Subcutaneous abdominal adipose tissue (tissue), 5 donors: ENCODE measurements at regions not wholly inside any gene's neighbourhood (a gene's known extent, or its start where the extent isn't known, plus 50 kb on each side); places are given as distances from the start of the nearest gene placed in this dataset.
"Not testable (repeated sequence)": the region's sequence is repeated elsewhere in the genome, so short reads cannot be mapped to it uniquely, and the experiment has no call there.

Source experiments
- H3K27ac ChIP-seq: one replicate; pipeline ENCODE4 v1.7.0; 2013; ENCODE audit warnings: low read depth, mild to moderate bottlenecking, inconsistent platforms, low read length, moderate library complexity
- H3K27me3 ChIP-seq, 5 donors: one replicate each; pipeline ENCODE4 v1.7.0; 2013; ENCODE audit warnings: low read length in 5 of 5, inconsistent platforms in 1 of 5; ENCODE audit not compliant: control insufficient read depth in 5 of 5, insufficient read depth in 4 of 5
- H3K36me3 ChIP-seq, 5 donors: one replicate each; pipeline ENCODE4 v1.7.0; 2013; ENCODE audit warnings: low read length in 5 of 5; ENCODE audit not compliant: control insufficient read depth in 5 of 5, insufficient read depth in 5 of 5
- H3K4me1 ChIP-seq, 5 donors: one replicate each; pipeline ENCODE4 v1.7.0; 2013; ENCODE audit warnings: low read length in 5 of 5, mild to moderate bottlenecking in 3 of 5, moderate library complexity in 1 of 5; ENCODE audit not compliant: control insufficient read depth in 5 of 5, insufficient read depth in 5 of 5
- H3K4me3 ChIP-seq, 5 donors: one replicate each; pipeline ENCODE4 v1.7.0; 2013; ENCODE audit warnings: low read length in 5 of 5, low read depth in 1 of 5
- H3K9ac ChIP-seq, 5 donors: one replicate each; pipeline ENCODE4 v1.7.0; 2013; ENCODE audit warnings: low read length in 5 of 5, mild to moderate bottlenecking in 4 of 5, moderate library complexity in 3 of 5
- H3K9me3 ChIP-seq, 5 donors: one replicate each; pipeline ENCODE4 v1.7.0; 2013; ENCODE audit warnings: low read length in 5 of 5; ENCODE audit not compliant: control insufficient read depth in 5 of 5
- donor health status: healthy.
- donor health status: healthy.
- donor health status: healthy.
- donor health status: healthy.
- donor health status: healthy.

DNA sequence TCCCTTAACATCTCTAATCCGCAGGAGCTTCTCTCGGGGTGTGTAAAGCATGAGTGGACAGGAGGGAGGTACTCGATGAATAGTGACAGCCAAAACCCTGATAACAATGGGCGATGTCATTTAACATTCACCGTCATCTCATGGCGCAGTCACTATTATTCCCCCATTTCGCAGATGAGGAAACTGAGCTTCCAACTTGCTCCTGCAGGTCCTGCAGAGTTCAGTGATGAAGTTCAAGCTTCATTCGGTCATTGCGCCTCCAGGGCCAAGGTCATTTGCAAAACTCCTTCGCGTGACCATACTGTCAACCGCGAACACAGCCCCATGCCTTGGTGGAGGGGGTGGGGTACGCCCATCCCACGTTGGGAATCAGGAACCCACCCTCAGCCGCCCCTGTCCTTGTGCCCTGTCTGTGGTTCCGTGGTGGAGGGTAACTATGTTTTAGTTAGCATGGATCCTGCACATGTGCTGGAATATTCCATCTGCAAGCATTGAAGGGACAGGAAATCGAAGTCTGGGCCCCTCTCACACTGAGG, 215.5 kb downstream of the TFCP2L1 start:
- Histone ChIP-seq H3K4me1 (peaks cover 0 to 2% (median 0%) of the 10 kb centered on the region in 5 donors), H3K27me3 (peaks cover 0 to 39% (median 22%) of the 10 kb centered on the region in 5 donors), H3K4me3 (no peak overlapping the region)

DNA sequence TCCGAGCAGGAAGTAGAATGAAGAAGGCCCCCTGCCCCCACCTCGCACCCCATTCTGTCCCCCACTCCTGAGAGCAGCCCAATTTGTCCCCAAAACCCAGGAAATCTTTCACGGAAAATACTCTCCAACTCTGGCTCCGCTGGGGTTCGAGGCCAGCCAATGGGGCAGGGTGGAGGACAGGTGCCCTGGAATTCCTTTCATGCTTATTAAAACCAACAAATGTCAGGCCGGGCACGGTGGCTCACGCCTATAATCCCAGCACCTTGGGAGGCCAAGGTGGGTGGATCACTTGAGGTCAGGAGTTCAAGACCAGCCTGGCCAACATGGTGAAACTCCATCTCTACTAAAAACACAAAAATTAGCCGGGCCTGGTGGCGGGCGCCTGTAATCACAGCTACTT, 214.9 kb downstream of the TFCP2L1 start:
- not testable (repeated sequence) for H3K4me3 ChIP-seq, H3K4me1 ChIP-seq, H3K36me3 ChIP-seq, H3K27ac ChIP-seq, H3K9me3 ChIP-seq, H3K9ac ChIP-seq
- peaks cover 0 to 39% (median 24%) of the 10 kb centered on the region in 5 donors for H3K27me3 ChIP-seq

More for the DNA sequence above, 215.5 kb downstream of the TFCP2L1 start:
- Histone ChIP-seq H3K9ac (no peak overlapping the region), H3K36me3 (no peaks in the 10 kb centered on the region), H3K27ac (no peak overlapping the region), H3K9me3 (no peaks in the 10 kb centered on the region)

DNA sequence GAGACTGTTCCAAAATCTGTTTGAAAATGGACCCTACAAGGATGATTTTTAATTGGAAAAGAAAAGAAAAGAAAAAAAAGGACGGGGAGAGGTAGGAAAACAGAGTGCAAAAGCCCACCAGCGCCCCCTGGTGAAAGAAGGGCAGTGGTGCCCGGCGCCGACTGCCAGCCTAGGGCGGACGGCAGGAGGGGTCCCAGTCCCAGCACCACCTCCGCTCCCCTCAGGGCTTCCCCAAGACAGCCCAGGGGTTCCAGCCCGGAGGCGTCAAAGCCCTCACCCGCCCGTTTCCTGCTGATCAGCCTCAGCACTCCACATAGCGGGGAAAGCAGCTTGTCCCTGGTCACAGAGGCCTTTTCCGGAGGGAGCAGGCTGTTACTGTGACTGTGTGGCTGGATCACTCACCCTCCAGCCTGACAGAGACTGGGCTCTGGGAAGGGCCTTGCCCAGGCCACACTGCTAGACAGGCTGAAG, 213.9 kb downstream of the TFCP2L1 start:
- H3K36me3 ChIP-seq = no peaks in the 10 kb centered on the region
- H3K27me3 ChIP-seq = peaks cover 2 to 41% (median 24%) of the 10 kb centered on the region in 5 donors
- H3K27ac ChIP-seq = no peak overlapping the region
- H3K9ac ChIP-seq = no peak overlapping the region
- H3K4me1 ChIP-seq = peaks cover 0 to 10% (median 0%) of the 10 kb centered on the region in 5 donors
- no peak overlapping the region for H3K4me3 ChIP-seq
- no peaks in the 10 kb centered on the region for H3K9me3 ChIP-seq

DNA sequence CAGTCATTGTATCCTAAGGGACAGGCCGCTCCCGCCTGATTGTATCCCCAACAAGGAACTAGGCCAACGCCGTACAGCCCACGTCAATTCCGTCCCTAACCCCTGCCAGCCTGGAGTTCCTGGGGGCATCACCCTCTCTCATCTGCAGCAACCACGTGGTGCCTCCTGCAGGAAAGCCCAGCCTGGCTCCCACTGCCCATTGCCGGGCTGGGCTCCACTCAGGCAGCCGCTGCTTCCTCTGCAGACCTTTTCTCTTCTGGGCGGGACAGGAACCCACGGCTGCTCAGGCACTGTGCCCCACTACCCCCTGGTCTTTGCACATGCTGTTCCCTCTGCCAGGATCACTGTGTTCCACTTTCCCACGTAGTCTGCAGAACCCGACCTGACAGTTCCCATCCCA, 212.2 kb downstream of the TFCP2L1 start:
- Histone ChIP-seq H3K36me3 (no peaks in the 10 kb centered on the region), H3K4me1 (peaks cover 0 to 10% (median 0%) of the 10 kb centered on the region in 5 donors), H3K4me3 (no peak overlapping the region), H3K9ac (no peak overlapping the region), H3K27me3 (peaks cover 7 to 48% (median 30%) of the 10 kb centered on the region in 5 donors), H3K27ac (no peak overlapping the region), H3K9me3 (no peaks in the 10 kb centered on the region)

DNA sequence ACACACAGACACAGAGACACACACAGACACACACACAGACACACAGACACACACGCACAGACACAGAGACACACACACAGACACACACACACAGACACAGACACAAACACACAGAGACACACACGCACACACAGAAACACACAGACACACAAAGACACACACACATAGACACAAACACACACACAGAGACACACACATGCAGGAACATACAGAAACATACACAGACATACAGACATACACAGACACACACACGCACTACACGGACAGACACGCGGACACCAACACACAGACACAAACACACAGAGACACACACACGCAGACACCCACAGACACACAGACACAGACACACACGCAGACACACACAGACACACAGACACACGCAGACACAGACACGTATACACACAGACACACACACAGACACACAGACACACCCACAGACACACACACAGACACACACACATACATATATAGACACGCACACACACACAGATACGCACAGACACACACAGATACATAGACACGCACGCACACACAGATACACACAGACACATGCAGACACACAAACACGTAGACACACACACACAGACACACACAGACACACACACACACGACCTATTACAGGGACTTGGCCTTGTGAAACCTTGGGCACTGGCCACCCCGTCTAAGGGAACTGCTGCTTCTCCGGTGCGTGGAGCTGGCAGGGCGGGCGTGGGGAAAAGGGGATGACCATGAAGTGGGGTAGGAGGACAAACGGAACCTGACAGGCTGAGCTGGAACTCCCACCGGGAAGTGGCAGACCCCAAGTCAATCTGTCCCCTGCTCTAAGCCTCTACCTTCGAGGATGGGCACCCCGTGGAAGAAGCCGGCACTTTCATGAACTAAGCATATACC, 211.4 kb downstream of the TFCP2L1 start:
- no peaks in the 10 kb centered on the region for H3K9me3 ChIP-seq
- no peak overlapping the region for H3K9ac ChIP-seq
- peaks cover 7 to 48% (median 30%) of the 10 kb centered on the region in 5 donors for H3K27me3 ChIP-seq
- H3K27ac ChIP-seq = no peak overlapping the region
- H3K36me3 ChIP-seq = no peaks in the 10 kb centered on the region
- H3K4me1 ChIP-seq = peaks cover 0 to 10% (median 0%) of the 10 kb centered on the region in 5 donors
- H3K4me3 ChIP-seq = no peak overlapping the region

DNA sequence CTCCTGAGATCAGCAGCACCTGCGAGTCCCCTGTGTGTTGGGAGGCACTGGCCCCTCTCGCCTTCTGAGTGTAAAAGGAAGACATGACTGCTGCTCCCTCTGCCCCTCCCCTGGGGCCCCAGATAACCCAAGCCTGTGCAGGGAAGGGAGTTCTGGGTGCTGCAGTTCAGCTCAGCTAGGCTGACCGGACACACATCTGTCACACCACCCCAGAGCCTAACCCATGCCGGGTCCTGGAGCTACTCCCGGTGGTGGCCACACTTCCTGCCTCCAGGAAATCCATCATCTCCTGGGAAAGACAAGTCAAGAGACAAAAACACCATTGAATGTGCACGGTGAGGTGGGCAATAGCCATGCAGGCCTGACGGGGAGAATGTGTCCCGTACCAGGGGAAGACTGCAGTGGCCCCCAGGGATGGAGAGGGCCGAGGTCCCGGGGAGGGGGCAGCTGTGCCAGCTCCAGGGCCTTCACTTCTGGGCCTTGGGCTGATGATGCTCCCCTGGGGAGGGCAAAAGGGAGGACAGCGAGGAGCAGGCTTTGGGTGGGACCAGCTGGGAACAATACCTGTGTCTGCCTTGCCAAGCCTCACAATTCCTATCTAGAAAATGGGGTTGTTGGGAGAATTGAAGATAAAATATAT, 210.6 kb downstream of the TFCP2L1 start:
- Histone ChIP-seq H3K27ac (no peak overlapping the region), H3K4me1 (peaks cover 0 to 10% (median 0%) of the 10 kb centered on the region in 5 donors), H3K36me3 (no peaks in the 10 kb centered on the region), H3K9me3 (no peaks in the 10 kb centered on the region), H3K27me3 (peaks cover 7 to 48% (median 32%) of the 10 kb centered on the region in 5 donors), H3K4me3 (no peak overlapping the region), H3K9ac (no peak overlapping the region)

DNA sequence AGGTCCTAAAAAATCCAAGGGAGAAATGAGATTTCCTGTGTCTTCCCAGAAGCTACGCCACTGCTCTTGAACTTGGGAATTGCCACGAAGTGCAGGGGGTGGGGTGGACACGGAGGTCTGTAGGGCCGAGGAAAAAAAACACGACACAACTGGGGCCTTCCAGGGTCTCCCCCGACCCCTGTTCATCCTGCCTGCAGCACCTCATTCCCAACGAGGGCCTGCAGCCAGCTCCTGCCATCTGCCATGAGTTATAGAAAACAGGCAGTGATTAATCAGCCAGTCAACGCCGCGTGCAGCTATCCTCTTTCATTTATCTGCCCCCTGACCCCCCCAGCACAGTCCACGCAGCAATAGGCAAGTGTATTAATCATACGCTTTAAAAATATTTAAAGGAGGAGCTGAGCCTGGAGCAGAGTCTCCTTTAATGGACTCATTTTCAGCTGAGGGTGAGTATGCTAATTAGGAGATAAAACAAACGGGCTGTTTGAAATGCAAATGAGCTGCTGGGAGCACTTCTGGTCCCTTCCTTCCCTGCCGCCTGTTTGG, 209.9 kb downstream of the TFCP2L1 start:
- Histone ChIP-seq H3K27ac (no peak overlapping the region), H3K4me1 (peaks cover 0 to 10% (median 0%) of the 10 kb centered on the region in 5 donors), H3K9ac (no peak overlapping the region), H3K4me3 (no peak overlapping the region), H3K36me3 (no peaks in the 10 kb centered on the region), H3K9me3 (no peaks in the 10 kb centered on the region), H3K27me3 (peaks cover 7 to 48% (median 33%) of the 10 kb centered on the region in 5 donors)

DNA sequence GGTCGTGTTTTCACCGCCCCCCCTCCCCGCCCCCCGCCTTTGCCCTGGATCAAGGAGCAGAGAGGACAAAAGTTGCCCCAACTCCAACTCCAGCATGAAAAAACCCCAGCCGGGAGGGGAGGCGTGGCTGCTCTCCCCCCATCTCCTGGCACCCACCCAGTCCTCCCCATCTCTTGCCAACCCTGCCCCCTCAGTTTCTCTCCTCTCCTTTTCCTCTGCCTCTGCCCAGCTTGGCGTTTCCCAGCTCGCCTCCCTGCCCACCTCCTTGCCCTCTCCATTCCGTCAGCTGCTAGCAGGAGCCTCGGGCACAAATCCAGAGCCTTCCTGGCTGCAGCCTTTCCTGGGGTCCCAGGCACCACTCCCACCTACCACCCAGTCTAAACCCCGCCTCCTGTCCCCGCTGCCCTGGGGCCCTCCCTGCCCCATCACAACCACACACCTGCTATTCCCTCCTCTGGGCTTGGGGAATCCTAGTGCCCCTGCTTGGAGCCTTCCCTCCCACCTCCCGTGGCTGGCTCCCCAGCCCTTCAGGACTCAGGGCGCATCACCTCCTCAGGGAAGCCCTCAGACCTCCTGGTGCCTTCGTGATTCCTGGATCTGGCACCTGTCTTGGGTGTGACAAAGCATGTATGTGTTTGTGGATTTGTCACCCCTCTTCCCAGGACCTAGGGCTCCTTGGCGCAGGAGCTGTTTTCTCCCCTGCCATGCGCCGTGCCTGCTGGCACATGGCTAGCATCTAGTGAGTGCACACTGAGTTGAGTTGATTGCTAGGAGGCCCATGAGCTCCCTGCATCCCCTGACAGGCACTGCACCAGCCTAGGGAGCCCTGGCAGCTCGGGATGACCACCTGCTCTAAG, 209.1 kb downstream of the TFCP2L1 start:
- H3K27ac ChIP-seq = no peak overlapping the region
- no peak overlapping the region for H3K4me3 ChIP-seq
- no peaks in the 10 kb centered on the region for H3K9me3 ChIP-seq
- no peaks in the 10 kb centered on the region for H3K36me3 ChIP-seq
- no peak overlapping the region for H3K9ac ChIP-seq
- peaks cover 0 to 10% (median 0%) of the 10 kb centered on the region in 5 donors for H3K4me1 ChIP-seq
- peaks cover 7 to 52% (median 33%) of the 10 kb centered on the region in 5 donors for H3K27me3 ChIP-seq

DNA sequence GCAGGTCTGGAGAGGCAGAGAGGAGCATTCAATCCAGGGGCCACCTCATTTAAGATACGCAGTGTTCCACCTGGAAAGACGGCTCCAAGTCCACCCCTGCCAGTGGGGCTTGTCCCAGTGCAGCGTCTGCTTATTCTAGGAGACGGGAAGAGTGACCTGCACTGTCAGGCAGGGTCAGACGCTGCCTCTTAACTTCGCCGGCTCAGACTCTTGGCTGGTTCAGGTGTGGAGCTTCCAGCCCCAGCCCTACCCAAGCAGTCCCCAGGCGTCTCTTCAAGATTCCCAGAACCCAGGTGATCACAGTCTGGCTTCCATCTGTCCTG, 208.5 kb downstream of the TFCP2L1 start:
- Histone ChIP-seq H3K9ac (no peak overlapping the region), H3K27me3 (peaks cover 7 to 47% (median 32%) of the 10 kb centered on the region in 5 donors), H3K36me3 (no peaks in the 10 kb centered on the region), H3K27ac (no peak overlapping the region), H3K4me1 (peaks cover 0 to 10% (median 0%) of the 10 kb centered on the region in 5 donors), H3K4me3 (no peak overlapping the region), H3K9me3 (no peaks in the 10 kb centered on the region)
